Ovary (tissue), 7 donors: ENCODE measurements at regions not wholly inside any gene's neighbourhood (a gene's known extent, or its start where the extent isn't known, plus 50 kb on each side); places are given as distances from the start of the nearest gene placed in this dataset.

Experiments used
- DNase-seq, 5 donors: peaks; one replicate each; pipeline ENCODE4 v3.0.0-alpha.2; 2019 to 2020
- H3K27ac ChIP-seq, 2 donors: fragments of 200-600 bp; one replicate each; pipeline versions ENCODE4 v1.5.1 to v1.8.0; 2019 to 2022
- H3K27me3 ChIP-seq: fragments of 200-600 bp; one replicate; pipeline ENCODE4 v1.8.0; 2022
- H3K36me3 ChIP-seq: fragments of 200-600 bp; sonication (generic); one replicate; pipeline ENCODE4 v1.5.1; 2019
- H3K4me1 ChIP-seq: one replicate; pipeline ENCODE4 v1.8.1; 2013; ENCODE audit warnings: mild to moderate bottlenecking, moderate library complexity; ENCODE audit not compliant: insufficient read depth
- H3K4me3 ChIP-seq: fragments of 200-600 bp; sonication (generic); one replicate; pipeline ENCODE4 v1.5.1; 2017
- H3K9me3 ChIP-seq, 2 donors: fragments of 200-600 bp in 1 of 2; sonication (generic) in 1 of 2; one replicate each; pipeline versions ENCODE4 v1.5.1 to v1.8.1; 2013 to 2019; ENCODE audit warnings: mild to moderate bottlenecking in 1 of 2, moderate library complexity in 1 of 2
- CTCF ChIP-seq, 3 donors: fragments of 450-650 bp in 2 of 3; fragments of 200-600 bp in 1 of 3; IDR thresholded peaks; one replicate each; pipeline versions ENCODE4 v1.5.1 to v1.8.0; 2016 to 2022; ENCODE audit warnings: antibody characterized with exemption in 3 of 3, mild to moderate bottlenecking in 1 of 3
- EP300 ChIP-seq: sonication (generic); formaldehyde crosslinking; IDR thresholded peaks from one replicate; pipeline ENCODE4 v1.6.1; 2017; ENCODE audit warnings: antibody characterized with exemption
- POLR2A ChIP-seq: fragments of 450-650 bp; IDR thresholded peaks from one replicate; pipeline ENCODE4 v1.6.1; 2017; ENCODE audit warnings: antibody characterized with exemption, mild to moderate bottlenecking, moderate library complexity
- WGBS, 3 donors: extraction: QIAGEN DNeasy Blood & Tissue Kit in 1 of 3; methylation state at CpG; one replicate each; pipeline versions ENCODE4 v1.1.5 to v1.1.7; 2013 to 2017; 5-methylcytosine and 5-hydroxymethylcytosine counted together
- intact Hi-C, 4 donors: fragments of 100-400 bp; cut with DNase I; formaldehyde crosslinking; loops; one replicate each; pipeline versions ENCODE4 v1.11.0 to v1.15.1; 2022 to 2023
- donor health status: DM: no; HTN: no; CAD: no; lungs with moderate emphysema.
- donor health status: DM: no; HTN: no; CAD: no.
- donor health status: Bipolar disorder and iron deficiency.
- donor health status: DM: no; HTN: no; CAD: no.
- donor health status: DM: yes; HTN: yes; CAD: no.

- intact Hi-C loops: no loop called here
- no peak for DNase-seq
- 6 to 33% (median 8%) methylated on average over 1 of the region's 1 CpG for WGBS, 3 donors
- no peak overlapping the region for H3K27ac ChIP-seq
- no peaks in the 10 kb centered on the region for H3K36me3 ChIP-seq
- H3K4me3 ChIP-seq: no peak overlapping the region
- H3K4me1 ChIP-seq: no peaks in the 10 kb centered on the region
- no peaks in the 10 kb centered on the region for H3K9me3 ChIP-seq
- TF ChIP-seq POLR2A (no peak), CTCF (IDR thresholded peaks at IDR 0.05) (no peak), EP300 (no peak)
- H3K27me3 ChIP-seq: no peaks in the 10 kb centered on the region
Measured at GRCh38 chr5:89372176-89372575, 489.2 kb upstream of the MEF2C start.

- TF ChIP-seq CTCF (IDR thresholded peaks at IDR 0.05) (no peak), POLR2A (no peak), EP300 (no peak)
Measured at GRCh38 chr5:89371646-89372045, 488.7 kb upstream of the MEF2C start.

GRCh38 chr5:89359046-89359445 lies 476.1 kb upstream of the MEF2C start:
- intact Hi-C loops: no loop called here
- H3K27ac ChIP-seq: no peak overlapping the region
- 87 to 89% (median 88%) methylated on average over 3 of the region's 3 CpGs for WGBS, 3 donors

More at GRCh38 chr5:89371646-89372045, 488.7 kb upstream of the MEF2C start:
- no peak overlapping the region for H3K27ac ChIP-seq
- no peak overlapping the region for H3K4me3 ChIP-seq
- no peaks in the 10 kb centered on the region for H3K9me3 ChIP-seq
- H3K27me3 ChIP-seq: no peaks in the 10 kb centered on the region
- no peaks in the 10 kb centered on the region for H3K36me3 ChIP-seq
- 96 to 97% (median 96%) methylated on average over 1 of the region's 1 CpG for WGBS, 3 donors
- DNase-seq: no peak
- intact Hi-C loops: no loop called here
- H3K4me1 ChIP-seq: no peaks in the 10 kb centered on the region

GRCh38 chr5:89353837-89354551 lies 471.0 kb upstream of the MEF2C start:
- intact Hi-C loops: no loop called here
- TF ChIP-seq CTCF (IDR thresholded peaks at IDR 0.05): no peak
- TF ChIP-seq EP300: no peak
- TF ChIP-seq POLR2A: no peak
- no peaks in the 10 kb centered on the region for H3K27me3 ChIP-seq
- no peak overlapping the region for H3K4me3 ChIP-seq
- H3K27ac ChIP-seq: no peak overlapping the region
- no peaks in the 10 kb centered on the region for H3K4me1 ChIP-seq
- H3K9me3 ChIP-seq: no peaks in the 10 kb centered on the region
- 59 to 66% (median 65%) methylated on average over 1 of the region's 1 CpG for WGBS, 3 donors
- DNase-seq: no peak
- H3K36me3 ChIP-seq: no peaks in the 10 kb centered on the region

More at GRCh38 chr5:89359046-89359445, 476.1 kb upstream of the MEF2C start:
- H3K4me1 ChIP-seq: no peaks in the 10 kb centered on the region
- no peaks in the 10 kb centered on the region for H3K36me3 ChIP-seq
- TF ChIP-seq EP300: no peak
- no peak for TF ChIP-seq POLR2A
- TF ChIP-seq CTCF (IDR thresholded peaks at IDR 0.05): no peak
- H3K4me3 ChIP-seq: no peak overlapping the region
- H3K9me3 ChIP-seq: no peaks in the 10 kb centered on the region
- no peaks in the 10 kb centered on the region for H3K27me3 ChIP-seq
- DNase-seq: no peak
